Smooth muscle cell (in vitro differentiated cells): ENCODE measurements at regions not wholly inside any gene's neighbourhood (a gene's known extent, or its start where the extent isn't known, plus 50 kb on each side); places are given as distances from the start of the nearest gene placed in this dataset.

Experiments used
- DNase-seq: peaks from one replicate; lab custom pipeline; 2025; ENCODE audit not compliant: unreplicated experiment; lab: John Stamatoyannopoulos, UW
- H2AFZ ChIP-seq: fragments of 200-600 bp; sonication (generic); 2 replicates; pipeline ENCODE4 v1.6.0; 2016; ENCODE audit warnings: antibody characterized with exemption, low read depth, mild to moderate bottlenecking
- H3F3A ChIP-seq: fragments of 200-600 bp; sonication (generic); 2 replicates; pipeline ENCODE4 v1.6.0; 2017; ENCODE audit warnings: antibody characterized with exemption, low read depth
- H3K27ac ChIP-seq: fragments of 200-600 bp; sonication (generic); 2 replicates; pipeline ENCODE4 v1.5.1; 2016; ENCODE audit warnings: low read depth, mild to moderate bottlenecking
- H3K27me3 ChIP-seq: fragments of 200-600 bp; sonication (generic); 2 replicates; pipeline ENCODE4 v1.6.1; 2016; ENCODE audit warnings: low read depth, mild to moderate bottlenecking
- H3K36me3 ChIP-seq: fragments of 200-600 bp; sonication (generic); 2 replicates; pipeline ENCODE4 v1.5.1; 2016; ENCODE audit warnings: low read depth
- H3K4me1 ChIP-seq: fragments of 200-600 bp; sonication (generic); 2 replicates; pipeline ENCODE4 v1.5.1; 2016; ENCODE audit warnings: low read depth
- H3K4me2 ChIP-seq: fragments of 200-600 bp; sonication (generic); 2 replicates; pipeline ENCODE4 v1.6.0; 2016; ENCODE audit warnings: mild to moderate bottlenecking
- H3K4me3 ChIP-seq: fragments of 200-600 bp; sonication (generic); 2 replicates; pipeline ENCODE4 v1.5.1; 2016; ENCODE audit warnings: mild to moderate bottlenecking
- H3K79me2 ChIP-seq: fragments of 200-600 bp; sonication (generic); 2 replicates; pipeline ENCODE4 v1.6.0; 2016; ENCODE audit warnings: low read depth, mild to moderate bottlenecking
- H3K9ac ChIP-seq: fragments of 200-600 bp; sonication (generic); 2 replicates; pipeline ENCODE4 v1.6.0; 2016; ENCODE audit warnings: low read depth
- H3K9me3 ChIP-seq: fragments of 200-600 bp; sonication (generic); replicated peaks from 2 replicates; pipeline ENCODE4 v1.5.1; 2016; ENCODE audit warnings: low read depth
- H4K20me1 ChIP-seq: fragments of 200-600 bp; sonication (generic); 2 replicates; pipeline ENCODE4 v1.6.0; 2016; ENCODE audit warnings: low read depth
- CTCF ChIP-seq: fragments of 200-600 bp; sonication (generic); IDR thresholded peaks from 2 replicates; pipeline ENCODE4 v1.5.1; 2017; ENCODE audit warnings: borderline replicate concordance, mild to moderate bottlenecking, antibody characterized with exemption; ENCODE audit not compliant: insufficient read depth, poor library complexity, severe bottlenecking
- WGBS: methylation state at CpG from one replicate; pipeline ENCODE4 v1.1.7; 2016; ENCODE audit warnings: low lambda C conversion rate; 5-methylcytosine and 5-hydroxymethylcytosine counted together

- no peaks in the 10 kb centered on the region for H3K36me3 ChIP-seq
- WGBS: 79% methylated on average over 2 of the region's 2 CpGs
- H3K4me3 ChIP-seq: no peak overlapping the region
- no peaks in the 10 kb centered on the region for H3K9me3 ChIP-seq
- DNase-seq: no peak
- no peak overlapping the region for H3K27ac ChIP-seq
- no peaks in the 10 kb centered on the region for H4K20me1 ChIP-seq
- H3K9ac ChIP-seq: no peak overlapping the region
- no peaks in the 10 kb centered on the region for H3K4me1 ChIP-seq
- no peak for TF ChIP-seq CTCF
- no peaks in the 10 kb centered on the region for H3K27me3 ChIP-seq
- no peaks in the 10 kb centered on the region for H3K79me2 ChIP-seq
- no peak overlapping the region for H2AFZ ChIP-seq
- no peak overlapping the region for H3K4me2 ChIP-seq
- H3F3A ChIP-seq: no peaks in the 10 kb centered on the region
Measured at GRCh38 chr4:86531440-86531839, 62.7 kb upstream of the PTPN13 start.

- no peaks in the 10 kb centered on the region for H3K79me2 ChIP-seq
- H3K4me2 ChIP-seq: no peak overlapping the region
- H3K9me3 ChIP-seq: no peaks in the 10 kb centered on the region
- no peak overlapping the region for H3K4me3 ChIP-seq
- WGBS: 91% methylated on average over 1 of the region's 1 CpG
- H3K27me3 ChIP-seq: no peaks in the 10 kb centered on the region
- H2AFZ ChIP-seq: no peak overlapping the region
- TF ChIP-seq CTCF: no peak
- no peak for DNase-seq
- no peaks in the 10 kb centered on the region for H3F3A ChIP-seq
- H3K36me3 ChIP-seq: no peaks in the 10 kb centered on the region
- no peak overlapping the region for H3K27ac ChIP-seq
- no peaks in the 10 kb centered on the region for H4K20me1 ChIP-seq
- no peaks in the 10 kb centered on the region for H3K4me1 ChIP-seq
- H3K9ac ChIP-seq: no peak overlapping the region
Measured at GRCh38 chr4:86532851-86533250, 61.3 kb upstream of the PTPN13 start.

GRCh38 chr4:86536151-86536550, 58.0 kb upstream of the PTPN13 start:
- WGBS: 94% methylated on average over 2 of the region's 2 CpGs
- Histone ChIP-seq H3K79me2 (no peaks in the 10 kb centered on the region), H3K4me3 (no peak overlapping the region), H3K36me3 (no peaks in the 10 kb centered on the region), H3K27ac (no peak overlapping the region), H3F3A (no peaks in the 10 kb centered on the region), H3K4me2 (no peak overlapping the region), H4K20me1 (no peaks in the 10 kb centered on the region), H3K9ac (no peak overlapping the region), H3K4me1 (peaks cover 17% of the 10 kb centered on the region), H2AFZ (no peak overlapping the region), H3K9me3 (no peaks in the 10 kb centered on the region), H3K27me3 (no peaks in the 10 kb centered on the region)
- TF ChIP-seq CTCF: no peak
- DNase-seq: no peak

- Histone ChIP-seq H3K9me3 (no peaks in the 10 kb centered on the region), H2AFZ (no peak overlapping the region), H3K36me3 (no peaks in the 10 kb centered on the region), H4K20me1 (no peaks in the 10 kb centered on the region), H3F3A (no peaks in the 10 kb centered on the region), H3K27ac (no peak overlapping the region), H3K4me2 (no peak overlapping the region), H3K27me3 (no peaks in the 10 kb centered on the region), H3K9ac (no peak overlapping the region), H3K4me1 (peaks cover 54% of the 10 kb centered on the region), H3K79me2 (no peaks in the 10 kb centered on the region), H3K4me3 (no peak overlapping the region)
- TF ChIP-seq CTCF: no peak
- WGBS: 94% methylated on average over 4 of the region's 4 CpGs
- no peak for DNase-seq
Measured at GRCh38 chr4:86542319-86543027, 51.6 kb upstream of the PTPN13 start.
